Ovary (tissue), 7 donors: ENCODE measurements at regions not wholly inside any gene's neighbourhood (a gene's known extent, or its start where the extent isn't known, plus 50 kb on each side); places are given as distances from the start of the nearest gene placed in this dataset.

Source experiments
- DNase-seq, 5 donors: peaks; one replicate each; pipeline ENCODE4 v3.0.0-alpha.2; 2019 to 2020
- H3K27ac ChIP-seq, 2 donors: fragments of 200-600 bp; one replicate each; pipeline versions ENCODE4 v1.5.1 to v1.8.0; 2019 to 2022
- H3K27me3 ChIP-seq: fragments of 200-600 bp; one replicate; pipeline ENCODE4 v1.8.0; 2022
- H3K36me3 ChIP-seq: fragments of 200-600 bp; sonication (generic); one replicate; pipeline ENCODE4 v1.5.1; 2019
- H3K4me1 ChIP-seq: one replicate; pipeline ENCODE4 v1.8.1; 2013; ENCODE audit warnings: mild to moderate bottlenecking, moderate library complexity; ENCODE audit not compliant: insufficient read depth
- H3K4me3 ChIP-seq: fragments of 200-600 bp; sonication (generic); one replicate; pipeline ENCODE4 v1.5.1; 2017
- H3K9me3 ChIP-seq, 2 donors: fragments of 200-600 bp in 1 of 2; sonication (generic) in 1 of 2; one replicate each; pipeline versions ENCODE4 v1.5.1 to v1.8.1; 2013 to 2019; ENCODE audit warnings: mild to moderate bottlenecking in 1 of 2, moderate library complexity in 1 of 2
- EP300 ChIP-seq: sonication (generic); formaldehyde crosslinking; IDR thresholded peaks from one replicate; pipeline ENCODE4 v1.6.1; 2017; ENCODE audit warnings: antibody characterized with exemption
- POLR2A ChIP-seq: fragments of 450-650 bp; IDR thresholded peaks from one replicate; pipeline ENCODE4 v1.6.1; 2017; ENCODE audit warnings: antibody characterized with exemption, mild to moderate bottlenecking, moderate library complexity
- WGBS, 3 donors: extraction: QIAGEN DNeasy Blood & Tissue Kit in 1 of 3; methylation state at CpG; one replicate each; pipeline versions ENCODE4 v1.1.5 to v1.1.7; 2013 to 2017; 5-methylcytosine and 5-hydroxymethylcytosine counted together
- intact Hi-C, 4 donors: fragments of 100-400 bp; cut with DNase I; formaldehyde crosslinking; loops; one replicate each; pipeline versions ENCODE4 v1.11.0 to v1.15.1; 2022 to 2023
- TF ChIP-seq, protein P1 (sequence below), 3 donors: fragments of 450-650 bp in 2 of 3; fragments of 200-600 bp in 1 of 3; IDR thresholded peaks; one replicate each; pipeline versions ENCODE4 v1.5.1 to v1.8.0; 2016 to 2022; ENCODE audit warnings: antibody characterized with exemption in 3 of 3, mild to moderate bottlenecking in 1 of 3
- donor health status: DM: no; HTN: no; CAD: no; lungs with moderate emphysema.
- donor health status: DM: no; HTN: no; CAD: no.
- donor health status: Bipolar disorder and iron deficiency.
- donor health status: DM: no; HTN: no; CAD: no.
- donor health status: DM: yes; HTN: yes; CAD: no.

DNA sequence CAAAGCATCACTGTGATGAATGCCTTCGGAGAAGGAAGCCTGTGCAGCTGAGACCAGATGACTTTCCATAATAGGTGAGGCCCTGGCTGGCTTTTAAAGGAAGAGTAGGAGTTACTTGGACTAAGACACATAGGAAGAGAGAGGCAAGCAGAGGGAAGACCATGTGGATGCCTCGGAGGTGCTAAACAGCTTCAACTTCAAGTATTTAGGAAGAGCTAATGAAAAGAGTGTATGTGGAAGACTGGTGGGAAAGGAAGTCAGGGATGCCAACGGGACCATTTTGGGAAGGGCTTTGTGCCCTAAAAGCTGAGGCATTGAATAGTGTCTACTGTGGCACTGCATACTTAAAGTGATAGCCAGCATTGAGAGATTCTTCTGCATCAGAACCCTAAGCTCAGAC is 69.3 kb upstream of the OPCML start:
- intact Hi-C loops = no loop called here
- WGBS, 3 donors = 55 to 70% (median 63%) methylated on average over 3 of the region's 3 CpGs
- TF ChIP-seq POLR2A (no peak), EP300 (no peak)
- TF ChIP-seq, protein P1, sequence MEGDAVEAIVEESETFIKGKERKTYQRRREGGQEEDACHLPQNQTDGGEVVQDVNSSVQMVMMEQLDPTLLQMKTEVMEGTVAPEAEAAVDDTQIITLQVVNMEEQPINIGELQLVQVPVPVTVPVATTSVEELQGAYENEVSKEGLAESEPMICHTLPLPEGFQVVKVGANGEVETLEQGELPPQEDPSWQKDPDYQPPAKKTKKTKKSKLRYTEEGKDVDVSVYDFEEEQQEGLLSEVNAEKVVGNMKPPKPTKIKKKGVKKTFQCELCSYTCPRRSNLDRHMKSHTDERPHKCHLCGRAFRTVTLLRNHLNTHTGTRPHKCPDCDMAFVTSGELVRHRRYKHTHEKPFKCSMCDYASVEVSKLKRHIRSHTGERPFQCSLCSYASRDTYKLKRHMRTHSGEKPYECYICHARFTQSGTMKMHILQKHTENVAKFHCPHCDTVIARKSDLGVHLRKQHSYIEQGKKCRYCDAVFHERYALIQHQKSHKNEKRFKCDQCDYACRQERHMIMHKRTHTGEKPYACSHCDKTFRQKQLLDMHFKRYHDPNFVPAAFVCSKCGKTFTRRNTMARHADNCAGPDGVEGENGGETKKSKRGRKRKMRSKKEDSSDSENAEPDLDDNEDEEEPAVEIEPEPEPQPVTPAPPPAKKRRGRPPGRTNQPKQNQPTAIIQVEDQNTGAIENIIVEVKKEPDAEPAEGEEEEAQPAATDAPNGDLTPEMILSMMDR (IDR thresholded peaks at IDR 0.05) = no peak

GRCh38 chr11:133600786-133601185 is 68.5 kb upstream of the OPCML start:
- H3K27me3 ChIP-seq = no peaks in the 10 kb centered on the region
- H3K27ac ChIP-seq = no peak overlapping the region
- H3K4me3 ChIP-seq = no peak overlapping the region
- no peaks in the 10 kb centered on the region for H3K4me1 ChIP-seq
- 9 to 17% (median 12%) methylated on average over 6 of the region's 6 CpGs for WGBS, 3 donors
- intact Hi-C loops = no loop called here
- DNase-seq = no peak
- H3K36me3 ChIP-seq = no peaks in the 10 kb centered on the region
- H3K9me3 ChIP-seq = peaks cover 0 to 5% of the 10 kb centered on the region in 2 donors
- TF ChIP-seq EP300 (no peak), POLR2A (no peak)
- TF ChIP-seq, protein P1 (IDR thresholded peaks at IDR 0.05) = no peak

More for the DNA sequence above, 69.3 kb upstream of the OPCML start:
- no peaks in the 10 kb centered on the region for H3K36me3 ChIP-seq
- no peaks in the 10 kb centered on the region for H3K9me3 ChIP-seq
- no peak for DNase-seq
- no peak overlapping the region for H3K4me3 ChIP-seq
- H3K4me1 ChIP-seq = no peaks in the 10 kb centered on the region
- no peaks in the 10 kb centered on the region for H3K27me3 ChIP-seq
- no peak overlapping the region for H3K27ac ChIP-seq

DNA sequence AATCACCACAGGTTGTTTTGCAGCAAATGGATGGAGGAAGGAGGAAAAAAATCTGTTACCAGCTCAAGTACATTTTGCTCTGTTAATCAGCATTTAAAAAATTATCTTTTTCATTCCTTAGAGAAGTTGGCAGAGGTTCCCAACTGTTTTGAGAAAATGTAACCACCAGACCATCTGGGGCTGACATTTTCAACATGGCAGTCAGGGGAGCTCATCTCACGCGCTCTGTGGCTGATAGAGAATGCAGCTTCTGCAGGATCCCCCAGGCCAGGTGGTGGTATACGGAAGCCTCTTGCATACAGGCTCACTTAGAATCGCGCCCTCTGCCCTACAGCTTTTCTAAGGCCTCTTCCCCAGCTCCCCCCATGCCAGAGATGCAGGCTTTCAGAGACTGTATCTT is 68.0 kb upstream of the OPCML start:
- intact Hi-C loops = no loop called here
- H3K36me3 ChIP-seq = no peaks in the 10 kb centered on the region
- no peaks in the 10 kb centered on the region for H3K27me3 ChIP-seq
- TF ChIP-seq EP300 (no peak), POLR2A (no peak)
- TF ChIP-seq, protein P1 (IDR thresholded peaks at IDR 0.05) = no peak
- peaks cover 0 to 5% of the 10 kb centered on the region in 2 donors for H3K9me3 ChIP-seq
- H3K27ac ChIP-seq = no peak overlapping the region
- WGBS, 3 donors = 47 to 78% (median 56%) methylated on average over 5 of the region's 5 CpGs
- H3K4me3 ChIP-seq = no peak overlapping the region
- H3K4me1 ChIP-seq = no peaks in the 10 kb centered on the region
- no peak for DNase-seq

GRCh38 chr11:133598906-133599305 is 66.6 kb upstream of the OPCML start:
- WGBS, 3 donors = 67 to 75% (median 71%) methylated on average over 3 of the region's 3 CpGs
- Histone ChIP-seq H3K4me3 (no peak overlapping the region), H3K36me3 (no peaks in the 10 kb centered on the region), H3K27me3 (no peaks in the 10 kb centered on the region), H3K27ac (no peak overlapping the region), H3K9me3 (peaks cover 0 to 5% of the 10 kb centered on the region in 2 donors), H3K4me1 (no peaks in the 10 kb centered on the region)
- intact Hi-C loops = no loop called here
- no peak for TF ChIP-seq POLR2A
- no peak for DNase-seq

DNA sequence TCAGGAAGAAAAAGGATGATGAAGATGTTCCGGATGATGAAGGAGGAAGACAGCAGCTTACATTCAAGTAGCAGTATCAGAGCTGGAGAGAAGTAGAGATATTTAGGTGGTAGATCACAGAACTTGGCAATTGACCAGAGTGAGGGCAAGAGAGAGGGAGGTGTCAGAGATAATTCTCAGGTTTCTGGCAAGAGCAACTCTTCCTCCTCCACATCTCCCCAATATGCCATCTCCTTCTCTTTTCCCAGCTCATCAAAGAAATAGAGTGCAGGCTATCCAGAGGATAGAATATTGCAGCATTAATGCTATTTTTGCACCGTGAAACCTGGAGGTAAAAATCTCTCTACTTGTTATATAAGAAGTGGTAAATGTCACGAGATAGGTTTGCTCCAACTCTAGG is 64.9 kb upstream of the OPCML start:
- no peak for TF ChIP-seq POLR2A
- no peak for TF ChIP-seq EP300
- TF ChIP-seq, protein P1 (IDR thresholded peaks at IDR 0.05) = no peak
- no peaks in the 10 kb centered on the region for H3K36me3 ChIP-seq
- no peak for DNase-seq
- intact Hi-C loops = no loop called here
- H3K4me3 ChIP-seq = no peak overlapping the region
- no peaks in the 10 kb centered on the region for H3K4me1 ChIP-seq
- H3K27ac ChIP-seq = no peak overlapping the region
- 7 to 20% (median 11%) methylated on average over 3 of the region's 3 CpGs for WGBS, 3 donors
- H3K9me3 ChIP-seq = peaks cover 0 to 5% of the 10 kb centered on the region in 2 donors
- H3K27me3 ChIP-seq = no peaks in the 10 kb centered on the region
